ENCODE measurements at regions not wholly inside any gene's neighbourhood (a gene's known extent, or its start where the extent isn't known, plus 50 kb on each side); places are given as distances from the start of the nearest gene placed in this dataset.

GRCh38 chr18:57856557-57857280, 53.6 kb upstream of the ATP8B1 start:
- Mint-ChIP-seq H3K27me3 (ENCODE audit: low read depth) (peaks cover under 1% of the 10 kb centered on the region), H3K27ac (no peak overlapping the region), H3K36me3 (ENCODE audit: low read depth) (no peaks in the 10 kb centered on the region), H3K4me1 (ENCODE audit: low read depth) (no peaks in the 10 kb centered on the region), H3K9me3 (no peaks in the 10 kb centered on the region), H3K4me3 (no peak overlapping the region)

GRCh38 chr18:57856128-57856527, 53.0 kb upstream of the ATP8B1 start:
- no peaks in the 10 kb centered on the region for H3K36me3 Mint-ChIP-seq (ENCODE audit: low read depth)
- H3K27ac Mint-ChIP-seq, result no peak overlapping the region
- peaks cover 4% of the 10 kb centered on the region for H3K27me3 Mint-ChIP-seq (ENCODE audit: low read depth)
- H3K4me3 Mint-ChIP-seq, result no peak overlapping the region
- H3K9me3 Mint-ChIP-seq, result no peaks in the 10 kb centered on the region
- H3K4me1 Mint-ChIP-seq (ENCODE audit: low read depth), result no peaks in the 10 kb centered on the region

- Mint-ChIP-seq H3K4me3 (no peak overlapping the region), H3K27ac (no peak overlapping the region), H3K4me1 (ENCODE audit: low read depth) (no peaks in the 10 kb centered on the region), H3K9me3 (no peaks in the 10 kb centered on the region), H3K27me3 (ENCODE audit: low read depth) (peaks cover 4% of the 10 kb centered on the region), H3K36me3 (ENCODE audit: low read depth) (no peaks in the 10 kb centered on the region)
Measured at GRCh38 chr18:57855551-57855950, 52.4 kb upstream of the ATP8B1 start.

DNA sequence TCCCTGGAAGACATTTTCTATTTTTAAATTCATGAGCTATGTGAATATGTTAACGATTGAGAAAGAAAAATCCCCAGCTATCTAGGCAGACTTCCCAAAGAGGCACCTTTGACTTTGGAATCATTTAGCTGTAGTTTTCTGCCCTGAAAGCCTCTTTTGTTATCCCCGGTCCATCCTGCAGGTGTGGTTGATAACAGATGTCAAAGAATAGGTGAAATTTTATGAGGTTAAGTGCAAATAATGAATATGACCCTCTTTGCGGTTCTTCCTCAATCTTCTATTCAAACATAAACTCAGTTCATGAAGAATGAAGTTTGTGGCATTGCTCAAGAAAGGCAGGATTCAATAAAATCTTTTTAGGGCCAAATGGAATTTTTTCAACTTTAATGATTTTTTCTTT, 51.6 kb upstream of the ATP8B1 start:
- no peaks in the 10 kb centered on the region for H3K36me3 Mint-ChIP-seq (ENCODE audit: low read depth)
- H3K4me1 Mint-ChIP-seq (ENCODE audit: low read depth), result no peaks in the 10 kb centered on the region
- H3K27ac Mint-ChIP-seq, result no peak overlapping the region
- no peak overlapping the region for H3K4me3 Mint-ChIP-seq
- no peaks in the 10 kb centered on the region for H3K9me3 Mint-ChIP-seq
- H3K27me3 Mint-ChIP-seq (ENCODE audit: low read depth), result peaks cover 9% of the 10 kb centered on the region

DNA sequence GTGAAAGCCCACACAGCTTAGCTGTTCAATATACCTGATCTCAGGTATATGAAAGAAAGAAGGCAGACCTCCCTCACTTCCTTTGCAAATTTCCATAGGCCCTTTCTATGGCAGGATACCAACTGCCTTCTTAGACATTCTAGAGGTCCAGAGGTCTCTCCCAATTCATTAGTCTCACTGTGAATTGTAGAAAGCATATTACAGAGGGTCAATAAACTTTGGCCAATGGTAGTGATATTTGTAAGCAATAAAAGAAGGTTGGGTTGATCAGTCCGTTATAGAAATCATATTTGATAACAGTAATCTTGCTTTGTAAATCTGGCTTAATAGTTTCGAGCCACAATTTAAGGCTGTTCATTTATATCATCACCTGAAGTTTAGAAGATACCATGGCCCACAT, 50.7 kb upstream of the ATP8B1 start:
- Mint-ChIP-seq H3K4me3 (no peak overlapping the region), H3K27me3 (ENCODE audit: low read depth) (peaks cover 13% of the 10 kb centered on the region), H3K9me3 (no peaks in the 10 kb centered on the region), H3K27ac (no peak overlapping the region), H3K4me1 (ENCODE audit: low read depth) (no peaks in the 10 kb centered on the region), H3K36me3 (ENCODE audit: low read depth) (no peaks in the 10 kb centered on the region)

DNA sequence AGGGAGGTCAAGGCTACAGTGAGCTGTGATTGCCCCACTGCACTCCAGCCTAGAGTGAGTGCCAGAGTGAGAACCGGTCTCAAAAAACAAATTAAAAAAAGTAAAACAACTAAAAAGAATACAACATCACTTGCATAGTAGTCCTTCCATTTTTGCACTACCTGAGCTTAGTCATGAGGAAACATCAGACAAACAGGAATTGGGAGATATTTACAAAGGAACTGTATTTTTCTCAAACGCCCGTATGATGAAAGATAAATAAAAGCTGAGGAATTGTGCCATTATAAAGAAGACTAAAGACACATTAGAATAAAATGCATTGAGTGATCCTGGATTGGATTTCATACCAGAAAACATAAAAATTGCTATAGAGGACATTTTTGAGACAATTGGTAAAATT, 50.0 kb upstream of the ATP8B1 start:
- no peak overlapping the region for H3K27ac Mint-ChIP-seq
- peaks cover 18% of the 10 kb centered on the region for H3K27me3 Mint-ChIP-seq (ENCODE audit: low read depth)
- no peak overlapping the region for H3K4me3 Mint-ChIP-seq
- H3K9me3 Mint-ChIP-seq, result no peaks in the 10 kb centered on the region
- H3K36me3 Mint-ChIP-seq (ENCODE audit: low read depth), result no peaks in the 10 kb centered on the region
- H3K4me1 Mint-ChIP-seq (ENCODE audit: low read depth), result no peaks in the 10 kb centered on the region
